Uterus (tissue), 3 donors: ENCODE measurements at regions not wholly inside any gene's neighbourhood (a gene's known extent, or its start where the extent isn't known, plus 50 kb on each side); places are given as distances from the start of the nearest gene placed in this dataset.

ENCODE experiments used
- DNase-seq, 2 donors: peaks; one replicate each; pipeline ENCODE4 v3.0.0-alpha.2; 2019 to 2020
- H3K27ac ChIP-seq, 2 donors: fragments of 200-600 bp; sonication (generic); 1 replicate in 1 of 2; 2 replicates in 1 of 2; pipeline ENCODE4 v1.5.1; 2016 to 2018
- H3K27me3 ChIP-seq, 2 donors: fragments of 200-600 bp; sonication (generic); one replicate each; pipeline ENCODE4 v1.5.1; 2018 to 2019; ENCODE audit warnings: control low read depth in 1 of 2
- H3K36me3 ChIP-seq, 2 donors: fragments of 200-600 bp; sonication (generic); one replicate each; pipeline ENCODE4 v1.5.1; 2019; ENCODE audit warnings: control low read depth in 1 of 2
- H3K4me1 ChIP-seq, 2 donors: fragments of 200-600 bp; sonication (generic); one replicate each; pipeline ENCODE4 v1.5.1; 2018 to 2019; ENCODE audit warnings: control low read depth in 1 of 2
- H3K4me3 ChIP-seq, 2 donors: fragments of 200-600 bp; sonication (generic); 1 replicate in 1 of 2; 2 replicates in 1 of 2; pipeline ENCODE4 v1.5.1; 2018 to 2019; ENCODE audit warnings: mild to moderate bottlenecking in 1 of 2
- H3K9me3 ChIP-seq, 2 donors: fragments of 200-600 bp; sonication (generic); one replicate each; pipeline ENCODE4 v1.5.1; 2019; ENCODE audit warnings: control low read depth in 1 of 2
- CTCF ChIP-seq, 4 experiments: fragments of 200-600 bp in 2 of 4; fragments of 450-650 bp in 2 of 4; sonication (generic) in 2 of 4; IDR thresholded peaks; one replicate each; pipeline ENCODE4 v1.5.1; 2016 to 2019; ENCODE audit warnings: antibody characterized with exemption in 4 of 4, mild to moderate bottlenecking in 2 of 4, moderate library complexity in 1 of 4
- POLR2A ChIP-seq, 2 donors: fragments of 450-650 bp; IDR thresholded peaks; one replicate each; pipeline ENCODE4 v1.6.1; 2016; ENCODE audit warnings: antibody characterized with exemption in 2 of 2, mild to moderate bottlenecking in 1 of 2, moderate library complexity in 1 of 2
- intact Hi-C: fragments of 100-400 bp; cut with DNase I; formaldehyde crosslinking; loops from one replicate; pipeline ENCODE4 v1.15.1; 2023; ENCODE audit warnings: low total_unique reads
- donor health status: DM: yes; HTN: yes; CAD: no.

DNA sequence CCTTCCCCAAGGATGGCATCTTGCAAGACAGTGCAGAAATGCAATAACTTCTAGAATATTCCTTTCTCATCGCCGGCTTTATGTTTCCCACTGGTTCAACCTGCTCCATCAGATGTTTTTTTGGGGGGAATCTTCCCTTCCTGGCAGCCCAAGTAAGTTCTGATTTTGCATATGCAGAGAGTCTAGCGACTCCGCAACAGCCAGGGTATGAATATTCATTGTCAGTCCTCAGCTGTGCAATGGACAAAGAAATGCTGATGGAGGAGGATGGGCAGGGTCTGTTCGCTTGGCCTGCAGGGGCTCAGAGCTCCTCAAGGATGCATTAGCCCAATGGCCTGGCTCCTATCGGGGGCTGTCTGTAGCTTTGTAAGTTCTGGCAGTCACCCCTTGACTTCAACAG, 358.8 kb upstream of the CCL2 start:
- TF ChIP-seq CTCF (IDR thresholded peaks at IDR 0.05) (no peak), POLR2A (IDR thresholded peaks at IDR 0.05) (no peak)
- intact Hi-C loops: no loop called here
- Histone ChIP-seq H3K36me3 (no peaks in the 10 kb centered on the region), H3K4me3 (no peak overlapping the region), H3K4me1 (no peaks in the 10 kb centered on the region), H3K27ac (no peak overlapping the region), H3K27me3 (no peaks in the 10 kb centered on the region), H3K9me3 (no peaks in the 10 kb centered on the region)
- no peak for DNase-seq

DNA sequence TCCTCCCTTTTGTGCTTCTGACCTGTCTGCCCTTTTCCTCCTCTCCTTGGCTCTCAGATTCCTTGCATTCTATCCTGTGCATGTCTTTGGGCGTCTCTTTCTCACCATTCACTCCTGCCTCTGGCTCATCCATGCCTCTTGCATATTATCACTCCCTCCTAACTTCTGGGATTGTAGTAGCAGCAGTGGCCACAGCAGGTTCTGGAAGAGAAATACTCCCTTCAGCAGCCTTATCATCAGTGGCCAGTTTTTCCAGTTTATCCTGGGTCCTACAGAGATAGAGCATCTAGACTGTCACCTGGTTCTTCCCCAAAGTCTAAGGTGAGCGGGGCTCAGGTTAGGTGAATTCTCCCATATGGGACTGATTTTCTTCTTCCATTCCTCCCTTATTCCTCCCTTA, 354.0 kb upstream of the CCL2 start:
- Histone ChIP-seq H3K4me1 (no peaks in the 10 kb centered on the region), H3K36me3 (no peaks in the 10 kb centered on the region), H3K9me3 (no peaks in the 10 kb centered on the region), H3K4me3 (no peak overlapping the region), H3K27me3 (no peaks in the 10 kb centered on the region), H3K27ac (no peak overlapping the region)
- TF ChIP-seq CTCF (IDR thresholded peaks at IDR 0.05) (no peak), POLR2A (IDR thresholded peaks at IDR 0.05) (no peak)
- intact Hi-C loops: no loop called here
- DNase-seq: no peak

DNA sequence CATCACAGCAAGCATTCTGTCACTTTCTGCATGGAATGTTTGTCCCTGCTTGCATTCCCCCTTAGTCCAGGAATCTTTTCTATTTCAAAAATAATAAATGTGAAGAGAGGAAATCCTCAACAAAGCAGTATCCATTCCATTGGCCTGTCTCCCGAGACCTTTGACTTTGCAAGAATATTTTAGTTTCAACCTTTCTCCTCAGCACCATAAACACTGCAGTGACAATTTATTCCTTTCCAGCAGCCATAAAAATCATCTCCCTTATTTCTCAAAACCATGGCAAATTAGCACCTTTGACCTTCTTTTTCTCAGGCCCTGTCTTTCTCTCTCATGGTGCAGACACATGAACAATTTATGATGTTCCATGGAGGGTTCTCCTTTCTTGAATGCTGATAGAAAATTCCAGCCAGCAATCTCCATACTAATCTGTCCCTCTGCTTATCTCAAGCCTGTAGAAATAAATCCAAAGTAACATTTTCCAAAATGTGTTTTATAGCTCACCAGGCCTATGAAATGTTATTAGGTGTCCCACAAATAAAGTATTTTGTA, 352.1 kb upstream of the CCL2 start:
- DNase-seq: no peak
- no peak overlapping the region for H3K27ac ChIP-seq
- TF ChIP-seq POLR2A (IDR thresholded peaks at IDR 0.05) (no peak), CTCF (IDR thresholded peaks at IDR 0.05) (no peak)
- intact Hi-C loops: no loop called here
- no peaks in the 10 kb centered on the region for H3K4me1 ChIP-seq
- no peaks in the 10 kb centered on the region for H3K27me3 ChIP-seq
- no peak overlapping the region for H3K4me3 ChIP-seq
- no peaks in the 10 kb centered on the region for H3K9me3 ChIP-seq
- H3K36me3 ChIP-seq: no peaks in the 10 kb centered on the region

DNA sequence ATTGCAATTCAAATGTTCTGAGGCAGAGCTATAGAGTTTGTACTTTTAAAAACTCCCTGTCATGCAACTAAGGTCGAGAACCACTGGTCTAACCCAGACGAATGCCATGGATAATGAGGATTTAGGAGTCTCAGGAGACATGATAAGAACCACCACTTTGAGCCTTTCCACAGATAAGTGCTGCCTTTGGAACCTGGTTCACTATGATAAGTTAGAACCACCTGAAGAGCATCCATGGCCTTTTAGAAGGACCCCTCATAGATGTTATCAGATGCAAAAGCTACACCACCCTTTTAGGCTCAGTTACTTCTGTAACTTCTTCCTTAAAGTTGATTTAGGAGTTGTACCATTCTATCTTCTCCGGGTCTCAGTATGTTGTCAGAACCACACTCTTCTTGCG, 350.6 kb upstream of the CCL2 start:
- no peak overlapping the region for H3K4me3 ChIP-seq
- intact Hi-C loops: no loop called here
- TF ChIP-seq CTCF (IDR thresholded peaks at IDR 0.05) (no peak), POLR2A (IDR thresholded peaks at IDR 0.05) (no peak)
- no peaks in the 10 kb centered on the region for H3K4me1 ChIP-seq
- no peaks in the 10 kb centered on the region for H3K9me3 ChIP-seq
- H3K27me3 ChIP-seq: no peaks in the 10 kb centered on the region
- DNase-seq: no peak
- H3K27ac ChIP-seq: no peak overlapping the region
- H3K36me3 ChIP-seq: no peaks in the 10 kb centered on the region

DNA sequence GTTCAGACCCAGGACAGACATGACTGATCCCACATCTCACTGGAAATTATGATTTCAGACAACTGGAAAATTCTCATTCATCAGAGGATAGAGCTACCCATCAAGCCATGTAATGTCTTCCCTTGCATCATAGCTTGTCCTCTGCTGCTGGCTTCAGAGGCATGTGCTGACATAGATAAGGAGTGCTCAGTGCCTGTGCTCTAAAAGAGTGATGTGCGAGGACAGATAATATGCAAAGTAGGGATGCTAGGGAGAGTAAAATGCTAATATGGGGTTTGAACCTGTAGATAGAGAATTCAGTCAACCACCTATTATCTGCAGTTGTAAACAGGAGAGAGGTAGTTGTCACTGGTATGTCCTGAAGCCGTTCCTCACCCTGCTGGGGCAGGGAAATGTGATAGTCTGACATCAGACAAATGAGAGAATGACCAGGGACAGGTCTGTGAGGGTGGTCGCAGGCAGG, 349.7 kb upstream of the CCL2 start:
- no peak for DNase-seq
- Histone ChIP-seq H3K36me3 (no peaks in the 10 kb centered on the region), H3K9me3 (no peaks in the 10 kb centered on the region), H3K4me3 (no peak overlapping the region), H3K4me1 (no peaks in the 10 kb centered on the region), H3K27ac (no peak overlapping the region), H3K27me3 (no peaks in the 10 kb centered on the region)
- intact Hi-C loops: no loop called here
- TF ChIP-seq CTCF (IDR thresholded peaks at IDR 0.05): no peak
- no peak for TF ChIP-seq POLR2A (IDR thresholded peaks at IDR 0.05)
